HG03575 (cell line): ENCODE measurements at regions not wholly inside any gene's neighbourhood (a gene's known extent, or its start where the extent isn't known, plus 50 kb on each side); places are given as distances from the start of the nearest gene placed in this dataset.
A peak's percentile ranks its signal among the peaks of the same experiment; 100 is the strongest.

Experiments used
- ATAC-seq: cut with Tn5 transposase; IDR thresholded peaks from one replicate; pipeline ENCODE4 v1.9.1; 2021; ENCODE audit not compliant: unreplicated experiment, insufficient number of reproducible peaks, low FRiP score; ENCODE audit errors: extremely low read depth

DNA sequence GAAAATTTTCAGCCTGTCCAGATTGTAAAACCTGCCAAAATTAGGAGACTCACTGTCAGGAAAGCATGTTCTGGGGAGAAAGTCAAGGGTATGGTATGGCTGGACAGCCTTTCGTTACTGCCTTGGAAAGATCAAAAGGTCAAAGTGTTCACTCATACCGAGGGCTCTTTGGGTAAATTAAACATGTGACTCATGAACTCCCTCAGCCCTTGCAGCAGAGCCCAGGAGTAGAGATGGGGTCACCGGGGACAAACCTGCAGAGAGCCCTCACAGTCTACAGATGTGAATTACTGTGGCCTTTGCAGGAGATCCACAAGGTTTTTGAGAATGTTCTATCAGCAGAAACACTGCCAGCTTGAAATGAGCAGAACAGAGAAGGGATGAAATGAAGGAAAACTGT is 275.7 kb downstream of the KLF6 start:
- ATAC-seq, result no peak

DNA sequence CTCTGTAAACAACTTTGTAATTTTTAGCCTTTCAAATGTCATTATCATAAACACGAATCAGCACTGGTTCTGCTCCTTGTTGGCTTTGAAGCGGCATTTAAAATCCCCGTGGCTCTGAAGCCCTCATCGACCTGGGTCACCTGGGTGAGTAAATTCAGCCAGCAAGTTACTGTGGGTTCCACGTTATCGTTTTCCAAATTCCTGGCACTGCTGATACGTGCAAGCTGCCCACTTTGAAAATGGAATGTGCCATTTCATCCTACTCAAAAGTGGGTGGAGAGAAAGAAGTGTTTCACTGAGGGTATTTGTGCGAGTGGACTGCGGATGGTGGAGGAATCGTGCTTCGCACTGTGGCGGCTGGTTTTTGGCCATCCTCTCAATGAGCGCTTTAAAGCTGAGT is 281.7 kb downstream of the KLF6 start:
- no peak for ATAC-seq

DNA sequence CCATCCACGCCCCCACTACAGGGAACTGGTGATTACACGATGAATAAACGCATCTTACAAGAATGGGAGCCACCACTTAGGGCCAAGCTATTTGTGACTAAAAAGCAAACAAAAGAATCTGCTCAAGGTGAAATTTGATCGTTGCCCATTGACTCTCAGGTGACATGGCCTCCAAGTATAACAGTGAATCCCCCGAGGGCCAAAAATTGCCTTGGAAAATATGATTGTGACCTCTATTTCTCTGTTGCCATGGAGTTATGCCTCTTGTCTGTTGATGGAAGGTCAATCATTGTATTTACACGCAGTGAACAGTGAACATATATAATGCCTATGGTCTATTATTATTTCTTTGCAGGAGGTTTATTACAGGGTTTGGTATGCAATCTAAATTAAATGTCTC is 282.3 kb downstream of the KLF6 start:
- ATAC-seq, result no peak

GRCh38 chr10:3500408-3500856 is 284.6 kb downstream of the KLF6 start:
- ATAC-seq, result no peak

GRCh38 chr10:3499120-3499519 is 285.9 kb downstream of the KLF6 start:
- no peak for ATAC-seq

DNA sequence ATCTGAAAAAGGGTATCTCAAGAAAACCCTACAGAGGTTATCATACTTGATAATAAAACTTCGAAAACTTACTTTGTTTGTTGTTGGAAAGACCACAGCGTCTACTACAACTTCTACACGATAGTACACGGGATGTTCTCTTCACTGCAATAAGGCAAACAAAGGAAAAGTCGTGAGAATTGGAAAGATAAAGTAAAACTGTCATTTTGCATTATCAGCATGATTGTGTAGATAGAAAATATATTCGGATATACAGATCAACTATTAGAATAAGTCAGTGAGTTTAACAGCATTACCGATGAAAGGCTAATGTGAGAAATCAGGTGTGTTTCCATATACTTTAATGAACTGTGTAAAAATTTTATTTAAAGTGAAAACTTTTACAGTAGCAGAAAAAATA is 287.4 kb downstream of the KLF6 start:
- no peak for ATAC-seq

DNA sequence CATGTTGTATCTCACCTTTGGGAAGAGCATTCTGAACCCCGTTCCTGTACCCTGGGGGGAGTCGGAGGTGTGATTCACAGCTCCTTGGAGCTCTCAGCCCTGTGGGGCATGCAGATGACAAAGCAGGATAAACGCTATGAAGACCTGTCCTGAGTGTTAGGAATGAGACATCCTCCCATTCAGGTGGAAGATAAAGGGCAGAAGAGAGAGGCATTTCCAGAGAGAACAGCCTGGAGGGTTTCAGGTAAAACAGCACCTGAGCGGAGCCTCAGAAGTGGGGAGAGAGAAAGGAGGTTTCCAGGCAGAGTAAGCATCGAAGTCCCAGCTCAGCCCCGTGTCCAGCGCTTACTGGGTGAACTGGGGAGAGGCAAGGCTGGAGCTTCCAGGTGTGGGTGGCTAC is 288.9 kb downstream of the KLF6 start:
- no peak for ATAC-seq

DNA sequence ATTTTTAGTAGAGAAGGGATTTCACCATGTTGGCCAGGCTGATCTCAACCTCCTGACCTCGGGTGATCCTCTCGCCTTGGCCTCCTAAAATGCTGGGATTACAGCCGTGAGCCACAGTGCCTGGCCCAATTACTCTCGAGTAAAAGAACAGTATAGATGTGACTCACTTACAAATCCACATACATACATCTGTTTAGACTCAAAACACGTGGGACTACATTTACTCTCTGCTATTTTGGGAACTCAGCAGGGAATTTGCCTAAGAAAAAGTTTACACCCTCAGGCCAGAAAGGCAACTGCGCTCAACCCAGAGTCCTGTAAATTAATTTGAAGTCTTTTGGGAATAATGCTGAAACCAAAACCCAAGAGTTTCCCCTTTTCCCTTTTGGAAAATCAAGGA is 289.7 kb downstream of the KLF6 start:
- no peak for ATAC-seq

DNA sequence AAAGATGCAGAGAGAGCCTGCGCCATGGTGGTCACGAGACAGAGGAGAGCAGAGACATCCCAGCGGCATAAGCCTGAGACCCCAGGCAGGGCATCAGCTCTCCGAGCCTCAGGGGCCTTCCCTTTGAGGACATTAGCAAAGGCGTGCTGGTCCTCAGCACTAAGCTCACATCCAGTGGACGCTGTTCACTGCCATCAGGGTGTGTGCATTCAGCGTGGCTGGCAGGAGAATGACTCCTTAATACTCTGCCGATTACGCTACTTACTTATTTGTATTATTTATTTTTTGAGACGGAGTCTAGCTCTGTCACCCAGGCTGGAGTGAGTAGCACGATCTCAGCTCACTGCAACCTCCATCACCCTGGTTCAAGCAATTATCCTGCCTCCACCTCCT is 290.2 kb downstream of the KLF6 start:
- ATAC-seq, result no peak

- no peak for ATAC-seq
These were observed 290.7 kb downstream of the KLF6 start for GRCh38 chr10:3494131-3494837.

- no peak for ATAC-seq
These were observed 291.4 kb downstream of the KLF6 start for GRCh38 chr10:3493621-3494020.

DNA sequence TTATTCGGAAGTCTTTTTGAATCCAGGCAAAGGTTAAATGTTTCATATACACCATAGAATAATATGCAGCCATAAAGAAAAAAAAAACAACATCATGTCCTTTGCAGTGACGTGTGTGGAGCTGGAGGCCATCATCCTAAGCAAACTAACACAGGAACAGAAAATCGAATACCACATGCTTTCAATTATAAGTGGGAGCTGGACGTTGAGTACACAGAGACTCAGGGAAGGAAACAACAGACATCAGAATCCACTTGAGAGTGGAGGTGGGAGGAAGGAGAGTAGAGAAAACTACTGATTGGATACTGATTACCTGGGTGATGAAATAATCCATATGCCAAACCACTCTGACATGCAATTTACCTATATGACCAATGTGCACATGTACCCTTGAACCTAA is 293.4 kb downstream of the KLF6 start:
- ATAC-seq, result no peak

DNA sequence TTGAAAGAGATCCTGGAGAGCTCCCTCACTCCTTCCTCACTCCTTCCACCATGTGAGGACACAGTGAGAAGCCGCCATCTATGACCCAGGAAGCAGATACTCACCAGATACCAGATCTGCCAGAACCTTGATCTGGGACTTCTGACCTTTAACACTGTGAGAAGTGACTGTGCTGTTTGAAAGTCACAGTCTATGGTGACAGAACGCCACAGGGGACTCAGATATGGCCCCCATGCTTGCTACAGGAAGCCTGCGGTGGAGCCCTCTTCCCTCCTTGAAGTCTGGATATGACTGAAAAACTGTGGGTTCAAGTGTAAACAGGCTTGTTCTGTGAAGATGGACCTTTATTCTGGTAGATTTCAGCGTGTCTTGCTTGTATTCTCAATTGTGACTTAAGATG is 297.8 kb downstream of the KLF6 start:
- no peak for ATAC-seq

GRCh38 chr10:3486346-3487065 is 298.5 kb downstream of the KLF6 start:
- ATAC-seq, result no peak

GRCh38 chr10:3485057-3485686 is 299.8 kb downstream of the KLF6 start:
- ATAC-seq, result no peak

GRCh38 chr10:3484306-3485056 is 300.5 kb downstream of the KLF6 start:
- peak; percentile 38 for ATAC-seq

GRCh38 chr10:3482200-3482993 is 302.6 kb downstream of the KLF6 start:
- no peak for ATAC-seq

- ATAC-seq, result no peak
These were observed 303.5 kb downstream of the KLF6 start for GRCh38 chr10:3481496-3481895.

GRCh38 chr10:3480990-3481315 is 304.1 kb downstream of the KLF6 start:
- ATAC-seq, result no peak
